ENCODE measurements at regions not wholly inside any gene's neighbourhood (a gene's known extent, or its start where the extent isn't known, plus 50 kb on each side); places are given as distances from the start of the nearest gene placed in this dataset.

DNA sequence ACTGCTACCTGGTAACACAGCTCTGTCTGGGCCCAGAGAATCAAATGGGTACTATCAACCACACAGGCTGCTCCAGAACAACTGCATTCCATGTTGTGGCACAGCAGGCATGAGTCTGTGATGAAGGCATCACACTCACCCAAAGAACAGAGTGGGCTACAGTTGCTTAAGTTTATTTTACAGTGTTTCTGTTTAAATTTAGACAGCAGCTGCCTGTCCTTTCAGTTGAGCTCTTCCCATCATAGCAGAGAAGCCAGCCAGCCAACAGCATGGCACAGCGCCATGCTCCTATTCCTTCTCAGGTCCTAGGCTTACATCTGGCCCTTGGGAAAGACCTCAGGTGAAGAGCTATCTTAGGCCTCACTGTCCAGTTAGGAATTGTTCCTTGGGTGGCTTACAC, 147.0 kb upstream of the FRMD6 start:
- Histone ChIP-seq H3K27ac (no peak overlapping the region), H3K27me3 (no peaks in the 10 kb centered on the region), H3K4me3 (no peak overlapping the region), H3K36me3 (no peaks in the 10 kb centered on the region), H3K4me1 (peaks cover 3 to 36% (median 11%) of the 10 kb centered on the region in 3 donors), H3K9me3 (no peaks in the 10 kb centered on the region)
- no peak for ATAC-seq
- no peak for TF ChIP-seq POLR2AphosphoS5 (IDR thresholded peaks at IDR 0.05)
- TF ChIP-seq POLR2A (IDR thresholded peaks at IDR 0.05): no peak
- TF ChIP-seq, protein P1, sequence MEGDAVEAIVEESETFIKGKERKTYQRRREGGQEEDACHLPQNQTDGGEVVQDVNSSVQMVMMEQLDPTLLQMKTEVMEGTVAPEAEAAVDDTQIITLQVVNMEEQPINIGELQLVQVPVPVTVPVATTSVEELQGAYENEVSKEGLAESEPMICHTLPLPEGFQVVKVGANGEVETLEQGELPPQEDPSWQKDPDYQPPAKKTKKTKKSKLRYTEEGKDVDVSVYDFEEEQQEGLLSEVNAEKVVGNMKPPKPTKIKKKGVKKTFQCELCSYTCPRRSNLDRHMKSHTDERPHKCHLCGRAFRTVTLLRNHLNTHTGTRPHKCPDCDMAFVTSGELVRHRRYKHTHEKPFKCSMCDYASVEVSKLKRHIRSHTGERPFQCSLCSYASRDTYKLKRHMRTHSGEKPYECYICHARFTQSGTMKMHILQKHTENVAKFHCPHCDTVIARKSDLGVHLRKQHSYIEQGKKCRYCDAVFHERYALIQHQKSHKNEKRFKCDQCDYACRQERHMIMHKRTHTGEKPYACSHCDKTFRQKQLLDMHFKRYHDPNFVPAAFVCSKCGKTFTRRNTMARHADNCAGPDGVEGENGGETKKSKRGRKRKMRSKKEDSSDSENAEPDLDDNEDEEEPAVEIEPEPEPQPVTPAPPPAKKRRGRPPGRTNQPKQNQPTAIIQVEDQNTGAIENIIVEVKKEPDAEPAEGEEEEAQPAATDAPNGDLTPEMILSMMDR (IDR thresholded peaks at IDR 0.05): no peak
- no peak for TF ChIP-seq EP300 (IDR thresholded peaks at IDR 0.05)
- WGBS, 2 donors (ENCODE audit: low coverage in 1 of 2): 83% methylated on average over 1 of the region's 1 CpG; no CpG with 5 or more reads in 1 of the 2 donors

DNA sequence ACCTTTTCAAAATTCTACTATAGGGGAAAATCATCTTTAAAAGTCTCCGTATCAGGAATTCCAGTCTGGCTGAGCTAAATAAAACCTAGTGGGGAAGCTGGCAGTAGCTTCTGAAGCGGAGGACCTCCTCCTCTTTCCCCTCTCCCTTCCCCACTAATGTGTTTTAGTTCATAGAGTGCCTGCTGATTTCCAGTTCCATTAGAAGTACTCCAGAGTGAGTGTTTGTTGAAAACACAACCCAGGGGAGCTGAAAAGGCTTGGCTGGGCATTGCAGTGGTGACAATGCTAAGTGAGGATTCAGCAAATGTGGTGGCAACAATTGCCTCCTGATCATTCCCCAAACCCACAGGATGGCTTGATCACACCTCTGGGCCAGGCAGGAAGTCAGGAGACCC, 144.2 kb upstream of the FRMD6 start:
- 0 to 35% methylated on average over 1 to 2 of the region's 2 CpGs for WGBS, 2 donors (ENCODE audit: low coverage in 1 of 2)
- Histone ChIP-seq H3K27me3 (no peaks in the 10 kb centered on the region), H3K4me1 (peaks cover 3 to 41% (median 11%) of the 10 kb centered on the region in 3 donors), H3K27ac (peak overlapping the region; percentile 72 to 84 (median 79)), H3K4me3 (no peak overlapping the region), H3K9me3 (no peaks in the 10 kb centered on the region), H3K36me3 (no peaks in the 10 kb centered on the region)
- peak; percentile 52 for ATAC-seq
- TF ChIP-seq EP300 (IDR thresholded peaks at IDR 0.05): no peak
- TF ChIP-seq POLR2A (IDR thresholded peaks at IDR 0.05): no peak
- TF ChIP-seq, protein P1 (IDR thresholded peaks at IDR 0.05): no peak
- no peak for TF ChIP-seq POLR2AphosphoS5 (IDR thresholded peaks at IDR 0.05)

DNA sequence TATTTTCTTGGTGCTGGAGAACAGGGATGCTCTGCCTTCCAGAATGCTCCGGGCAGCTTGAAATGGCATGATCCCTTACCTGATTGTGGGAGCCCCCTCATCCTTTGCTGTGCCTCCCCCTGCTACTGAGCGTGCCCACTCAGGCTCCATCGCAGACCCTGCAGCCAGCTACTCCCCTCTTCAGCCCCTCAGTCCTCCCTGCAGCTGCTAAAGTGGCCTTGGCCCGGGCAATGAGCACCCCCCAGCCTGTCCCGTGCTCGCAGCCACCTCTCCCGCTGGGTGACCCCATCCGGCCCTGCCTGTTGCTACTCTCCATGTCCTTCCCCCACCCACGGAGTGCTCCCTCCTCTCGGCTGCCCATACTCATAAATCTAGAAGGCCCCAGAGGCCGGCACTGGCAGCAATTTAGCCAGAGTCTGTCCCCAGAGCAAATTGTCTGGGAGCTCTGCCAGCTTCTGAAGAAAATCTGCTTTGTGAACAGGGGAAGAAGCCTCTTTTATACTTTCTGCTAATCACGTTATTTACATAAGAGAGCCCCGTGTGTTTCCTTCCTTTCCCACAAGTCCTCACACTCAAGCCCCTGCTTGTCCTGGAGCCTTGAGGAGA, 143.7 kb upstream of the FRMD6 start:
- H3K4me3 ChIP-seq: no peak overlapping the region

DNA sequence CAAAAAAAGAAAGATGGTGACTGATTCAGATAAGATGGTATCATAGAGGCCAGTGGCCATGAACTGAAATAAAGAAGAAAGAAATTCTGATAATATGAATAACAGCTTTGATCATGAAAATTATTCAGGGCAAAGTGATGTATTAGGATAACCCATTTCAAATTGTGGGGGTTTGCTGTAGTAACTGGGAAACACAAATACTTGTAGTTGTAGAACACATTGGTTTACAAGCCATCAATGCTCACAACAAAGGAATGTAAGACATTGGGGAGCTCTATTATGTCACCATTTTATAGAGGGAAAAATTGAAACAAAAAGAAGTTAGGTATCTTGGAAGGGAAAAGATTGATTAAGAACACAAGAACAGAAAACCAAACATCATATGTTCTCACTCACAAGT, 140.4 kb upstream of the FRMD6 start:
- no peak for ATAC-seq
- H3K4me3 ChIP-seq: no peak overlapping the region
- TF ChIP-seq POLR2AphosphoS5 (IDR thresholded peaks at IDR 0.05): no peak
- H3K36me3 ChIP-seq: no peaks in the 10 kb centered on the region
- H3K27ac ChIP-seq: no peak overlapping the region
- no peaks in the 10 kb centered on the region for H3K9me3 ChIP-seq
- H3K4me1 ChIP-seq: peaks cover 3 to 31% (median 11%) of the 10 kb centered on the region in 3 donors
- H3K27me3 ChIP-seq: no peaks in the 10 kb centered on the region

More for the DNA sequence above, 143.7 kb upstream of the FRMD6 start:
- peak; percentile 63 for ATAC-seq
- Histone ChIP-seq H3K4me1 (peaks cover 3 to 41% (median 11%) of the 10 kb centered on the region in 3 donors), H3K27ac (peak overlapping the region; percentile 72 to 84 (median 79)), H3K36me3 (no peaks in the 10 kb centered on the region), H3K9me3 (no peaks in the 10 kb centered on the region), H3K27me3 (no peaks in the 10 kb centered on the region)
- WGBS, 2 donors (ENCODE audit: low coverage in 1 of 2): 15 to 67% methylated on average over 3 to 8 of the region's 13 CpGs
- no peak for TF ChIP-seq POLR2A (IDR thresholded peaks at IDR 0.05)
- TF ChIP-seq EP300 (IDR thresholded peaks at IDR 0.05): no peak
- TF ChIP-seq, protein P1 (IDR thresholded peaks at IDR 0.05): peak in 2 of 4 experiments; percentile 16 to 17

DNA sequence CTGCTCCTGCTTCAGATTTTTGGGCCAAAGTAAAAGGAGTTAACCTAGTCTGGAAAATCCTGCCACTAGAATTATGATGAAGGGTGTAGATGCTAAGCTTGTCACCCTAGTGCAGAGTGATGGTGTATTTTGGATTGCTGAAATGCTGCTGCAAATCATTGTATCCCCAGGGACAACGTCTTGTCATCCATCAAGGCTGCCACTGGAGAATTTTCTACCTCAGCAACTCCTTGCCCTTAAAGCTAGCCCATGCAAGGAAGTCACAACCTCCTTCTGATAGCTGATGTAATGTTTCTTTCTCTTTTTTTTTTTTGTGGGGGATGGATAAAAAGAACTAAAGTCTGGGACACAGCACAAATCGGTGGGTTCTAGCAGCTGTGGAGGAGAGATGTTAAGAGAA, 139.4 kb upstream of the FRMD6 start:
- H3K9me3 ChIP-seq: no peaks in the 10 kb centered on the region
- peaks cover 3 to 26% (median 11%) of the 10 kb centered on the region in 3 donors for H3K4me1 ChIP-seq
- TF ChIP-seq EP300 (IDR thresholded peaks at IDR 0.05) (no peak), POLR2AphosphoS5 (IDR thresholded peaks at IDR 0.05) (no peak), POLR2A (IDR thresholded peaks at IDR 0.05) (no peak)
- TF ChIP-seq, protein P1 (IDR thresholded peaks at IDR 0.05): no peak
- WGBS, 2 donors (ENCODE audit: low coverage in 1 of 2): 69 to 71% methylated on average over 1 to 2 of the region's 2 CpGs
- no peaks in the 10 kb centered on the region for H3K36me3 ChIP-seq
- no peak overlapping the region for H3K27ac ChIP-seq
- H3K27me3 ChIP-seq: no peaks in the 10 kb centered on the region
- no peak overlapping the region for H3K4me3 ChIP-seq
- no peak for ATAC-seq
